HG03439 (cell line): ENCODE measurements at regions not wholly inside any gene's neighbourhood (a gene's known extent, or its start where the extent isn't known, plus 50 kb on each side); places are given as distances from the start of the nearest gene placed in this dataset.

Experiments
- ATAC-seq: cut with Tn5 transposase; IDR thresholded peaks from one replicate; pipeline ENCODE4 v1.9.1; 2021; ENCODE audit warnings: mild to moderate bottlenecking, moderate library complexity; ENCODE audit not compliant: unreplicated experiment

- no peak for ATAC-seq
These were observed 325.0 kb downstream of the PDHA2 start for GRCh38 chr4:96164814-96165351.

- ATAC-seq: no peak
These were observed 326.9 kb downstream of the PDHA2 start for GRCh38 chr4:96166806-96167205.

DNA sequence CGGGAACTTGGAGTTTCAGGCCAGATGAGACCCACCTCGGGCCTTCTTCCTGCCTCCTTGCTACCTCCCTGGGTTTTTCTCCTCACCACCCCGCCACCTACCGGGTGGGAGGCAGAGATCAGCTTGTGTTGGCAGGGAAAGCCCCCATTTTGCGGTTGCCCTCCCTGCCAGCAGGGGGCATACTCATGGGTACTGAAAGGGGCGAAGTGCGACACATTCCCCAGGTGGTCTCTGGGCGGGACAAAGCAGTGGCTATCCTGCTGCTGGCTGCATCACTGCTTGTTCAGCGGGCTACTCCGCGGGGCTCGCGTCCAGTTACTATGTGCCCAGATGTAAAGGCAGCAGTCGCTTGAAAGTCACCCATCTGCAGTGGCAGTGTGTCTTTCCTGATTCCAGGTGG is 330.3 kb downstream of the PDHA2 start:
- no peak for ATAC-seq

- ATAC-seq: no peak
These were observed 333.9 kb downstream of the PDHA2 start for GRCh38 chr4:96173756-96174155.

GRCh38 chr4:96175871-96176270 is 336.0 kb downstream of the PDHA2 start:
- no peak for ATAC-seq

GRCh38 chr4:96183611-96184010 is 343.7 kb downstream of the PDHA2 start:
- ATAC-seq: no peak

DNA sequence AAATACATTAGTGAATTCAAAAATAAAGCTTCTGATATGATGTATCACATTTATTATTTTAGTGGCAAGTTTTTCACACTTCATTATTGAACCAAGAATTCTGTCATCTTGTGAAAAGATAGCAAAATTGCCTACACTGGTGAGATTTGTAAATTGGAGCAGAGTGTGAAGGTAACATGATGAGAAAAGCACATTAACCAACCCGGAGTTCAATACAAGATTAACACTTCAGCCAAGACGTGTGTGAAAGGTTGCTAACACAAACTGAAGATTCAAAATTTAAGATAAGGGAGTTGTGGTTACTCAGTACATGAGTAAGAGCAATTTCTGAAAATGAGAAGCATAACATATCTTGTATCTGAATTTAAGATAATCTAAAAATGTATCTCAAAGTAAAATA is 346.7 kb downstream of the PDHA2 start:
- ATAC-seq: no peak

GRCh38 chr4:96189761-96190160 is 349.9 kb downstream of the PDHA2 start:
- ATAC-seq: no peak

DNA sequence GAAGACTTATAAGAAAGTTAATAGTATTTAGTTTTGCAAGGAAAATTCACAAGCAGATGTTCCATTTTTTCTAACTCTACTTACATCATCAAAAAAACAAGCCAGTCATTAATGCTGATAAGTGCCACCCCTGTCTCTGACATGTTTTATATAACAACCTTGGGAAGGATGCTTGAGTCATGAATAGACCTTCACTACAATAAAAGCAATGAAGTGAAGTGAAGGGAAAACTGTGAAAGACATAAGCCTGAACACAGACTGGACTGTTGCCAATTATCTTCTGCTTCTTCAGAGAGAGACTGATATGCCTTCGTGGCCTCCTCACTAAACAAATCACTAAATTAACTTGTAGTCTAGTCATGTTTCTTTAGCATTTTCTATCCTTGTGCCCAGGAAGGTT is 353.2 kb downstream of the PDHA2 start:
- ATAC-seq: no peak

DNA sequence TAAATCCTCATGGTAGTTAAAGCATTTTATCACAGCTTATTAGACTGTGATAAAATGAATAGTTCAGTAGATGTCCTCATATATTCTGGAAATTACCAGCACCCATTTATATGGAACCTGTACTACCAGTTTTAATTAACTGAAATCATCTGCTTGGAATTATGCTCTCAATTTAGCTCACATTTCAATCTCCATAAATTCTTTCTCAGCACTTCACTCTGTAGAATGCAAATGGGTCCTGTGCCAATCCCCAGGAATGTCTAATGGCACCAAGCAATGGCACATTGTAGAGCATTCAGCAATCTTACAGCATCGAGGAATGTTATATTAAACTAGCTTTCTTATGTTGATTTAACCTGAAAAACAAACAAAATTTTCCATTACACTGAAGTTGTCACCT is 355.1 kb downstream of the PDHA2 start:
- ATAC-seq: no peak

DNA sequence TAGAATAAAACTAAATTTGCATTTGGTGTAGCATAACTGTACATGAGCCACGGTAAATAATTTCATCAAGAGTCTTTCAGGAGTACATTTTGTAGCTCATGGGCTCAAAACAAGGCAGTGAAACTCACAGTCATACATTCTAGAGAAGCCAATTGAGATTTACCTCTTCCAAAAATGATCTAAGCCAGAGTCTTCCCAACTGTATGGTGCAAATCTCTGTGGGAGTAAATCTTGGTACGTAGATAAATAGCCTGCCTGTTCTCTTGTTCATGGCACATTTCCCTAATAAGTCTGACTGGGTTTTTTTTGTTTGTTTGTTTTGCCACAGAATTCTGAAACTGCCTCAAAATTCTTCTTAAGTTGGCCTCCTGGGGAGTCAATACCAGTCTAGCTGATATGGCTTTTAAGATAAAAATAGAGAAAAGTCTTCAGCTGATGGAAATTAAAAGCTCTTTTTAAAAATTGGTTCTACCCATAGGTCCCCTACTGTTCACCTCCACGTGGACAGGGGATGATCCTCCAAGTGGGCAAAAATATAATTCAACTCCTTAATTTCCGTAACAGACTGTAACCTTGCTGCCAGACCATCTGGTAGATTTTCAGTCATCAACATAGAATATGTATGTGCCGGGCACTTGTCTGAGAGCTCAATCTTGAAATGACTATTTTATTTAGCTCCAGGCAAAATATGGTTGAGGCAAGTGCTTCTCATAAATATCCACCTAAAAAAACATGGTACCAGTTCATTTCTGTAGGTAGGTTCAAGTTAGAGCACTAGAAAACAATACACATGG is 365.4 kb downstream of the PDHA2 start:
- no peak for ATAC-seq

DNA sequence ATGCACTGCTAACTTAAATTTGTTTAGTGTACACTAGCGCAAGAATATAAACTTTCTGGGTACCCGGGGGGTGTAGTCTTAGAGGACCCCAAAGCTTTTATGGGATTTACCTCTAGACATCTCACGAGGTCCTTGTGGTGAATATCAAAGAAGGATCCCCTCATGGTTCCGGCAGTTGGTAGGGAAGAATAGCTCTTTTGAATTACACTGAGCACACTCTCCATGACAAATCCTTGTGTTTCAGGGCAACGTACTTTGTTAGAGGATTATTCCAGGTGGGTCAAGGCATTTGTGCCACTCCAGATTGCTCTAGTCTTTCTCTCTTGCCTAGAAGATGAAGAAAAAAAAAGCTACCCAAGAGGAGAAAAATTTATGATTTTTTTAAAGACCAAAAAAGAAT is 387.6 kb downstream of the PDHA2 start:
- ATAC-seq: no peak

DNA sequence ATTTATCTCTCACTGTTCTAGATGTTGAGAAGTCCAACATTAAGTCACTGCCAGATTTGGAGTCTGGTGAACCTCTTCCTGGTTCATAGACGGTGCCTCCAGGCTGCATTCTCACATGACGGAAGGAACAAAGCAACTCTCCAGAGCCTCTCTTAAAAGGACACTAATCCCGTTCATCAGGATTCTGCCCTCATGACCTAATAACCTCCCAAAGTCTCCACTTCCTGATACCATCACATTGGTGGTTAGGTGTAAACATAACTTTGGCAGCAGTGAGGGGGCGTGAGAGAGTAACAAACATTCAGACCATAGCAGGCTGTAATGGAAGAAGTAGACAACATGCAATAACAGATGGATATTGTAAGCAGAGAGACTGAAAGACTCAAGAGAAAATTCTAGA is 388.6 kb downstream of the PDHA2 start:
- ATAC-seq: no peak

GRCh38 chr4:96240041-96240440 is 400.1 kb downstream of the PDHA2 start:
- ATAC-seq: no peak

DNA sequence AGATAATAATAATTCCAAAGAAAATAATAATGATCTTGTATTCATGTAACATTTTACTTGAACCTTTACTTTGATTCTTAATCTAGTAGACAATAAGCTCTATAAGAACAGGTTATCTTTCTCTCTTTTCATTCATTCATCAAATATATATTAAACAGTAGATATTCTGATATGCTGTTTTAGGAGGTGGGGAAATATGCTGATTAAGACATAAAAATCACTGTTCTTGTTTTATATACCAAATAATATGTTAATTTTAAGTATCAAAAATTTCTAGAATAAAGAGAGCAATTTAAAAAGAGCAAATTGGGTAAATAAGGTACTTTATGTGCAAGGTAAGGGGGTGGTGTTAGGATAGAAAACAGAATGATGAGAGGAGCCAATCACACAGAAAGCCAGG is 401.9 kb downstream of the PDHA2 start:
- no peak for ATAC-seq

DNA sequence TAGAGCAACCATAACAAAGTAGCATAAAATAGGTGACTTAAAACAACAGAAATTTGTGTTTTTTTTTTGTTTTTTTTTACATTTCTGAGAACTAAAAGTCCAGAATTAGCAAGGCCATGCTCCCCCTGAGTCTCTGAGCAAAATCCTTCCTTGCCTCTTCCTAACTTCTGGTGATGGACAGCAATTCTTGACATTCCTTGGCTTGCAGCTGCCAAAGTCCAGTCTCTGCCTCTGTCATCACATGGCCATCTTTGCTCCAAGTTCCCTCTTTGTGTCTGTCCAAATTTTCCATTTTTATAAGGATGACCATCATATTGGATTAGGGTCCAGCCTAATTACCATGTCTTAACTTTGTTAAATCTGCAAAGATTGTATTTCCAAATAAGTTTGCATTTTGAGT is 407.2 kb downstream of the PDHA2 start:
- ATAC-seq: no peak

- no peak for ATAC-seq
These were observed 408.3 kb downstream of the PDHA2 start for GRCh38 chr4:96248225-96248624.

DNA sequence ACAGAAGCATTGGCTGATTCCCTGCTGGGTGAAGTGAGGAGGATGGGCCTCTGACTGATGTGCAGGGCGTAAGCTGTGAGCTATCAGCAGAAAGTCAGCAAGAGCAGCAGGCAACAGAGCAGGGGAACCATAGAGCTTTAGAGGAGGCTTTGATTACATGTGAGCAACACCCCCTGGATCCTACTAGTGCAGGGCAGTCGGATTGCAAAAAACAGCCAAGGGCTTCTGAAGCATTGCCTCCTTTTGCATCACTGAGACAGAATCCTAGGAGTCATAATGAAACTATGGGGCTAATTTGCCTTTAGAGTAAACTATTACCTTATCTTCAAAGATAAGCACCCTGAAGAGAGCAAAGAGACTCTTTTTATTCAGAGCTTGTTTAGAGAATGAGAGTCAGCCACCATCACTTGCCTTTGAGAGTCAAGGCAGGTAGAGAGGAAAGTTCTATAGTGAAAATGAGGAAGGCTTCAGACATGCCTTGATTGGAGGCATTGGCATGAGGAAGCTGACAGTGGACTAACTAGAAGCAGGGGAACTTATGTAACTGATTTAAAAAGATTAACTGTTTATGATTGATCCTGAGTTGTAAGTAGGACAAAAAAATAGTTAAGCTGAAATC is 420.3 kb downstream of the PDHA2 start:
- no peak for ATAC-seq

DNA sequence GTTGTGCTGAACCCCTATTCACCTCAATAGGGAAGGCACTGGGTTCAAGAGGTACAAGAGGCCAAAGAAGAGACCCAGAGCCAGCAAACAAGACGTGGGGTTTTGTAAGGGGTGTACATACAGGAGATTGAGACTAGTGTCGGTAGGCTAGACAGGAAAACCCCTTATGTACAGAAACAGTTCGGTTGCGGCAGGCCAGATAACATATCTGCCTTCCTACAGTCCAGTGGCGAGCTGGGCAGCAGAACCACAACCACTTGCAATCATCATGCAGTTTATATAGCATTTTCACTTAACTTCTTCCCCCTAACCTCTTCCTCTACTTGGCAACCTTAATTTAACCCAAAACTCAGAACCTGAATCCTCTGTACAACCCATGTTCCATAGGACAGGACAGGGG is 422.2 kb downstream of the PDHA2 start:
- no peak for ATAC-seq

DNA sequence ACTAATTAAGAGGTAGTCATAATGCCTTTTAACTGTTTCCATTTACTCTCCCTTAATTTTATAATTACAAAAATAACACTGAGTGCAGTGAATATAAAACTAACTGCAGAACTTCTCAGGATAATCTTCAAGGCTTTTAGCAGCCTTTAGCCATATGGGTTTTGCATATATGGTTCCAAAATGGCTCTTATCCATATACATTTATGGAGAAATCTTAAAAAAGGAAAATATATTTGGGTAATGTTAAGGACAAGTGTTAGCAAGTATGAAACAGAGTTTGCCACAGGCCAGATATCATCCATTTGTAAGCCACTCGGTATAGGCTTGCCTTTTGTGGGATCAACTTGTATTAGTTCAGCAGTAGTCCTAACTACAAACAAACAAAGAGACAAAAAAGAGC is 423.4 kb downstream of the PDHA2 start:
- no peak for ATAC-seq

GRCh38 chr4:96264941-96265463 is 425.1 kb downstream of the PDHA2 start:
- no peak for ATAC-seq

- ATAC-seq: no peak
These were observed 453.9 kb downstream of the PDHA2 start for GRCh38 chr4:96293806-96294205.
